Kidney epithelial cell (primary cell): ENCODE measurements at regions not wholly inside any gene's neighbourhood (a gene's known extent, or its start where the extent isn't known, plus 50 kb on each side); places are given as distances from the start of the nearest gene placed in this dataset.

Source experiments
- DNase-seq: peaks from one replicate; pipeline ENCODE4 v3.0.0-alpha.2; 2010; ENCODE audit warnings: low read depth
- H3K27me3 ChIP-seq: 2 replicates; pipeline ENCODE4 v1.6.0; 2011; ENCODE audit warnings: low read length; ENCODE audit not compliant: control insufficient read depth, insufficient read depth
- H3K36me3 ChIP-seq: 2 replicates; pipeline ENCODE4 v1.5.1; 2011; ENCODE audit warnings: low read length; ENCODE audit not compliant: control insufficient read depth, insufficient read depth
- H3K4me3 ChIP-seq: 2 replicates; pipeline ENCODE4 v1.5.1; 2011; ENCODE audit warnings: low read depth, mild to moderate bottlenecking, control low read depth, low read length
- TF ChIP-seq, protein P1 (sequence below): IDR thresholded peaks from 2 replicates; pipeline ENCODE4 v1.5.1; 2011; ENCODE audit warnings: mild to moderate bottlenecking, moderate library complexity, low read length, control low read depth, inconsistent platforms; ENCODE audit not compliant: insufficient read depth, poor library complexity, severe bottlenecking

DNA sequence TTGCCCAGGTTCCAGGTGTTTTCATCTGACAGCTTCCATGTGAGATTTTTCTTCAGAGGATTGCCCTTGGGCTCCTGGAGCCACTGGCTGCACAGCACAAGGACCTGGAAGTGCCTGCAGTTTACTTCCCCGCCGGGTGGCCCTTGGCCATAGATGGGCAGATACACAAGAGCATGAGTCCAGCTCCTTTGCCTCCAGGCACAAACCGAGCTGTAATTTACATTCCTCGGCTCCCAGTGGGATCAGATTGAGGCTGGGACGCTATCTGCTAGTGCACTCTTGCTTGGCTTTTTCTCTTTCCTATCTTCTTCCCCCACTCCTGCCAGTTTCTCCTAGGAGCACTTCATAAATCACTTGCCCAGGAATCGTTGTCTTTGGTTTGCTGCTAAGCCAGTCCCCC lies 85.4 kb upstream of the RALY start:
- TF ChIP-seq, protein P1, sequence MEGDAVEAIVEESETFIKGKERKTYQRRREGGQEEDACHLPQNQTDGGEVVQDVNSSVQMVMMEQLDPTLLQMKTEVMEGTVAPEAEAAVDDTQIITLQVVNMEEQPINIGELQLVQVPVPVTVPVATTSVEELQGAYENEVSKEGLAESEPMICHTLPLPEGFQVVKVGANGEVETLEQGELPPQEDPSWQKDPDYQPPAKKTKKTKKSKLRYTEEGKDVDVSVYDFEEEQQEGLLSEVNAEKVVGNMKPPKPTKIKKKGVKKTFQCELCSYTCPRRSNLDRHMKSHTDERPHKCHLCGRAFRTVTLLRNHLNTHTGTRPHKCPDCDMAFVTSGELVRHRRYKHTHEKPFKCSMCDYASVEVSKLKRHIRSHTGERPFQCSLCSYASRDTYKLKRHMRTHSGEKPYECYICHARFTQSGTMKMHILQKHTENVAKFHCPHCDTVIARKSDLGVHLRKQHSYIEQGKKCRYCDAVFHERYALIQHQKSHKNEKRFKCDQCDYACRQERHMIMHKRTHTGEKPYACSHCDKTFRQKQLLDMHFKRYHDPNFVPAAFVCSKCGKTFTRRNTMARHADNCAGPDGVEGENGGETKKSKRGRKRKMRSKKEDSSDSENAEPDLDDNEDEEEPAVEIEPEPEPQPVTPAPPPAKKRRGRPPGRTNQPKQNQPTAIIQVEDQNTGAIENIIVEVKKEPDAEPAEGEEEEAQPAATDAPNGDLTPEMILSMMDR: no peak
- Histone ChIP-seq H3K36me3 (no peaks in the 10 kb centered on the region), H3K4me3 (no peak overlapping the region), H3K27me3 (no peaks in the 10 kb centered on the region)
- no peak for DNase-seq

- no peaks in the 10 kb centered on the region for H3K36me3 ChIP-seq
- TF ChIP-seq, protein P1: no peak
- H3K27me3 ChIP-seq: no peaks in the 10 kb centered on the region
- no peak overlapping the region for H3K4me3 ChIP-seq
- DNase-seq: no peak
Observed at GRCh38 chr20:33908868-33909267, 84.8 kb upstream of the RALY start.

DNA sequence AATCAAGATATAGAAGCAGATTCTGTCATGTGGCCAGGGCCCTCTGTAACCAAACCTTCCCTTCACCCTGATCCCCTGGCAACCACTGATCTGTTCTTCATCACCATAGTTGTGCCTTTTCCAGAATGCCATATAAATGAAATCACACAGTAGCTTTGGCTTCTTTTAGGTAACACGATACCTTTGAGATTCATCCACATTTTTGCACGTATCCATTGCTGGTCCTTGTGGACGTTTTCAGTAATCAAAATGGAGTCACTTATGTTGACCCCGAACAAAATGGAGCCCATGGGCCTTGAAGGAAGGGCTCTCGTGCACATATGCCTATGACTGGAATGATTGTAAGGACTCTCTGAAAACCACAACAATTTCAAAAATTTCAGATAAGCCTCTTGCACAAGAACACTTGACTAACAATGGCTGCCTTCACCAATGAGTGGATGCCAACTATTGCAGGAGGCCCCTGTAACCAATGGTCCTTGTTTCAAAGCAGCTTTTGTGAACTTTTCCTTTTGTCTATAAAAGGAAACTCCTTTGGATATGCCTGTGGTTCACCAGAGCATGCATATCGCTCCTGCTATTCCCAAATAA lies 84.3 kb upstream of the RALY start:
- TF ChIP-seq, protein P1: no peak
- Histone ChIP-seq H3K27me3 (no peaks in the 10 kb centered on the region), H3K36me3 (no peaks in the 10 kb centered on the region), H3K4me3 (no peak overlapping the region)
- peak; percentile 50 for DNase-seq

- TF ChIP-seq, protein P1: no peak
- Histone ChIP-seq H3K27me3 (no peaks in the 10 kb centered on the region), H3K4me3 (no peak overlapping the region), H3K36me3 (no peaks in the 10 kb centered on the region)
- no peak for DNase-seq
Observed at GRCh38 chr20:33910056-33910455, 83.7 kb upstream of the RALY start.

DNA sequence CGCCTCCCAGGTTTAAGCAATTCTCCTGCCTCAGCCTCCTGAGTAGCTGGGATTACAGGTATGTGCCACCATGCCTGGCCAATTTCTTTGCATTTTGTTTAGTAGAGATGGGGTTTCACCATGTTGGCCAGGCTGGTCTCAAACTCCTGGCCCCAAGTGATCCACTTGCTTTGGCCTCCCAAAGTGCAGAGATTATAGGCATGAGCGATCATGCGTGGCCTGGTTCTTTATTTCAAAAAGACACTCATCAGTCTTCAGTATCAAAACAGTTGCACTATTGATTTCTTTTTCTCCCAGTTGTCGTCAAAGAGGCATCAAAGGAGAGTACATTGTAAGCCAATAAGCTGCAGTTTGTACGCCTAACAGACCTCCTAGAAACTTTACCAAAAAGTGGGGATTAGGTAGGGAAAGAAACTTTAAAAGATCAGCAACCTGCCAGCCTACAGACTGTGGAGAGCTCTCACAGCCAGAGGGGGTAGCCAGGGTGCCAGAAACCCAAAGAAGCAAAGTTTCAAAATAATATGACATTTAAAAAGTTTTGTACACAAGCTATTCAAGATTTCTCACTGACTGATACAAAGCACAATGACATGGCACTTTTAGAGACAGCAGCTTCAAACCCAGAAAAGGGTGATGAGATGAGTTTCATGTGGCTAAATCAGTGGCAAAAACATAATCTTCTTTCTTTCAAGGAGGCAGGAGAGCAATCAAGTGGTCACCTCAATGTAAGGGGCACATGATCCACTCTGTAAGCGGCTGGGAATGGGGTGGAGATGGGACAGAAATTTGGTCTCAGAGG lies 83.0 kb upstream of the RALY start:
- no peaks in the 10 kb centered on the region for H3K36me3 ChIP-seq
- DNase-seq: no peak

More for the DNA sequence above, 83.0 kb upstream of the RALY start:
- H3K27me3 ChIP-seq: no peaks in the 10 kb centered on the region
- no peak overlapping the region for H3K4me3 ChIP-seq
- TF ChIP-seq, protein P1: no peak
